ENCODE measurements at regions not wholly inside any gene's neighbourhood (a gene's known extent, or its start where the extent isn't known, plus 50 kb on each side); places are given as distances from the start of the nearest gene placed in this dataset.

GRCh38 chr6:18579166-18579565 is 192.0 kb downstream of the RNF144B start:
- DNase-seq (ENCODE audit: low spot score in 2 of 2) = no peak
- WGBS, 2 donors = 70 to 77% methylated on average over 2 of the region's 2 CpGs
- TF ChIP-seq POLR2A (IDR thresholded peaks at IDR 0.05) (no peak), CTCF (IDR thresholded peaks at IDR 0.05) (no peak)
- intact Hi-C loops (cut with DNase I; ENCODE audit: low total_unique reads) = no loop called here
- no peak overlapping the region for H3K4me3 ChIP-seq (ENCODE audit: low read depth, poor library complexity, severe bottlenecking)

- TF ChIP-seq POLR2A (IDR thresholded peaks at IDR 0.05) = no peak
- TF ChIP-seq CTCF (IDR thresholded peaks at IDR 0.05) = no peak
- intact Hi-C loops (cut with DNase I; ENCODE audit: low total_unique reads) = no loop called here
- DNase-seq (ENCODE audit: low spot score in 2 of 2) = no peak
- WGBS, 2 donors = 38 to 64% methylated on average over 1 of the region's 1 CpG
- no peak overlapping the region for H3K4me3 ChIP-seq (ENCODE audit: low read depth, poor library complexity, severe bottlenecking)
Observed at GRCh38 chr6:18579869-18580268, 192.7 kb downstream of the RNF144B start.

GRCh38 chr6:18584372-18584771 is 197.2 kb downstream of the RNF144B start:
- DNase-seq (ENCODE audit: low spot score in 2 of 2) = no peak
- TF ChIP-seq CTCF (IDR thresholded peaks at IDR 0.05) (no peak), POLR2A (IDR thresholded peaks at IDR 0.05) (no peak)
- WGBS, 2 donors = 90 to 92% methylated on average over 4 of the region's 4 CpGs
- H3K4me3 ChIP-seq (ENCODE audit: low read depth, poor library complexity, severe bottlenecking) = no peak overlapping the region
- intact Hi-C loops (cut with DNase I; ENCODE audit: low total_unique reads) = no loop called here

- TF ChIP-seq POLR2A (IDR thresholded peaks at IDR 0.05) = no peak
- no peak for TF ChIP-seq CTCF (IDR thresholded peaks at IDR 0.05)
- intact Hi-C loops (cut with DNase I; ENCODE audit: low total_unique reads) = no loop called here
- peak in 1 of 2 donors; percentile 22 for DNase-seq (ENCODE audit: low spot score in 2 of 2)
Observed at GRCh38 chr6:18585032-18585573, 198.0 kb downstream of the RNF144B start.

GRCh38 chr6:18586133-18586532 is 199.0 kb downstream of the RNF144B start:
- TF ChIP-seq CTCF (IDR thresholded peaks at IDR 0.05) = no peak
- no peak for TF ChIP-seq POLR2A (IDR thresholded peaks at IDR 0.05)
- no peak for DNase-seq (ENCODE audit: low spot score in 2 of 2)
- 85 to 93% methylated on average over 8 of the region's 8 CpGs for WGBS, 2 donors
- H3K4me3 ChIP-seq (ENCODE audit: low read depth, poor library complexity, severe bottlenecking) = no peak overlapping the region
- intact Hi-C loops (cut with DNase I; ENCODE audit: low total_unique reads) = no loop called here

More at GRCh38 chr6:18585032-18585573, 198.0 kb downstream of the RNF144B start:
- 21 to 26% methylated on average over 4 of the region's 4 CpGs for WGBS, 2 donors
- H3K4me3 ChIP-seq (ENCODE audit: low read depth, poor library complexity, severe bottlenecking) = no peak overlapping the region

Data from lower leg skin (tissue), 4 donors.